GM19463 (cell line): ENCODE measurements at regions not wholly inside any gene's neighbourhood (a gene's known extent, or its start where the extent isn't known, plus 50 kb on each side); places are given as distances from the start of the nearest gene placed in this dataset.

Experiments used
- ATAC-seq: cut with Tn5 transposase; IDR thresholded peaks from one replicate; pipeline ENCODE4 v1.9.1; 2021; ENCODE audit warnings: mild to moderate bottlenecking, moderate library complexity; ENCODE audit not compliant: unreplicated experiment

- ATAC-seq, result no peak
Measured at GRCh38 chr3:77947671-77948070, 907.8 kb downstream of the ROBO2 start.

- no peak for ATAC-seq
Measured at GRCh38 chr3:77967621-77968020, 927.7 kb downstream of the ROBO2 start.

- no peak for ATAC-seq
Measured at GRCh38 chr3:77976079-77976478, 936.2 kb downstream of the ROBO2 start.

GRCh38 chr3:78003090-78003489, 963.2 kb downstream of the ROBO2 start:
- no peak for ATAC-seq

GRCh38 chr3:78004571-78004970, 964.7 kb downstream of the ROBO2 start:
- ATAC-seq, result no peak

- no peak for ATAC-seq
Measured at GRCh38 chr3:78013653-78014052, 973.8 kb downstream of the ROBO2 start.

GRCh38 chr3:78015856-78016255, 976.0 kb downstream of the ROBO2 start:
- no peak for ATAC-seq

GRCh38 chr3:78021710-78022109, 981.8 kb downstream of the ROBO2 start:
- no peak for ATAC-seq

- no peak for ATAC-seq
Measured at GRCh38 chr3:78022232-78022631, 982.3 kb downstream of the ROBO2 start.

- no peak for ATAC-seq
Measured at GRCh38 chr3:78023257-78023656, 983.4 kb downstream of the ROBO2 start.

GRCh38 chr3:78025916-78026315, 986.0 kb downstream of the ROBO2 start:
- no peak for ATAC-seq

GRCh38 chr3:78026318-78026828, 986.5 kb downstream of the ROBO2 start:
- no peak for ATAC-seq

- no peak for ATAC-seq
Measured at GRCh38 chr3:78029775-78030174, 989.9 kb downstream of the ROBO2 start.

GRCh38 chr3:78035131-78035641, 995.3 kb downstream of the ROBO2 start:
- ATAC-seq, result no peak

- no peak for ATAC-seq
Measured at GRCh38 chr3:78041486-78041885, 1001.6 kb downstream of the ROBO2 start.

- no peak for ATAC-seq
Measured at GRCh38 chr3:78046566-78046965, 1006.7 kb downstream of the ROBO2 start.

GRCh38 chr3:78048698-78049097, 1008.8 kb downstream of the ROBO2 start:
- peak; percentile 79 for ATAC-seq

- ATAC-seq, result no peak
Measured at GRCh38 chr3:78049521-78049920, 1009.6 kb downstream of the ROBO2 start.

GRCh38 chr3:78050276-78051065, 1010.6 kb downstream of the ROBO2 start:
- ATAC-seq, result no peak

- ATAC-seq, result no peak
Measured at GRCh38 chr3:78052746-78053145, 1012.8 kb downstream of the ROBO2 start.

- ATAC-seq, result no peak
Measured at GRCh38 chr3:78066287-78066686, 1026.4 kb downstream of the ROBO2 start.

GRCh38 chr3:78070188-78070587, 1030.3 kb downstream of the ROBO2 start:
- no peak for ATAC-seq

- no peak for ATAC-seq
Measured at GRCh38 chr3:78076379-78076778, 1036.5 kb downstream of the ROBO2 start.
